K562 (cell line): ENCODE measurements at regions not wholly inside any gene's neighbourhood (a gene's known extent, or its start where the extent isn't known, plus 50 kb on each side); places are given as distances from the start of the nearest gene placed in this dataset.
"Not testable (repeated sequence)": the region's sequence is repeated elsewhere in the genome, so short reads cannot be mapped to it uniquely, and the experiment has no call there.

Source experiments
- ATAC-seq: fragments of 200-7000 bp; cut with Tn5 transposase; 3 replicates; pipeline ENCODE4 v1.9.1; 2020; ENCODE audit warnings: moderate library complexity
- BruUV-seq: library from RNA; stranded (reverse); fragments of 400-500 nt; replicated peaks from 2 replicates; lab custom pipeline; 2021; lab: Mats Ljungman, UMichigan
- CTCF ChIA-PET: fragments of 300-600 bp; formaldehyde crosslinking; extraction: SDS; loops from one replicate; lab custom pipeline; 2021; ENCODE audit warnings: low intra/inter-chr PET ratio; lab: Yijun Ruan, JAX
- POLR2A ChIA-PET: fragments of 300-600, 350-650 bp; sonication (Branson Sonifier 250); formaldehyde crosslinking; extraction: SDS; loops from one replicate; lab custom pipeline; 2021; ENCODE audit warnings: antibody characterized with exemption, inconsistent platforms; lab: Yijun Ruan, JAX
- DNase-seq, 4 experiments: peaks; one replicate each; pipeline versions ENCODE4 v3.0.0 to v3.0.0-alpha.2; 2011 to 2018; ENCODE audit warnings: low spot score in 3 of 4, mixed read lengths in 3 of 4; ENCODE audit errors: extremely low read depth in 1 of 4
- FAIRE-seq: peaks from 2 replicates; lab custom pipeline; 2011; peaks lifted over from hg19 to GRCh38; lab: Jason Lieb, UNC
- H2AFZ ChIP-seq: 2 replicates; pipeline ENCODE4 v1.6.0; 2011; ENCODE audit warnings: low read depth, low read length, control low read depth, inconsistent platforms
- H3K27ac ChIP-seq: fragments of 200-600 bp; 3 replicates; pipeline ENCODE4 v1.8.0; 2011; ENCODE audit warnings: low read depth, mild to moderate bottlenecking, control low read depth, inconsistent platforms, low read length, moderate library complexity, mixed read lengths; ENCODE audit errors: extremely low read depth
- H3K27me3 ChIP-seq, 2 experiments: fragments of 300-600 bp in 1 of 2; 2 replicates in 1 of 2; 3 replicates in 1 of 2; pipeline versions ENCODE4 v1.6.0 to v1.8.0; 2011; ENCODE audit warnings: inconsistent platforms in 2 of 2, low read length in 2 of 2, mild to moderate bottlenecking in 1 of 2, mixed read lengths in 1 of 2, moderate library complexity in 1 of 2; ENCODE audit not compliant: control insufficient read depth in 2 of 2, insufficient read depth in 2 of 2
- H3K36me3 ChIP-seq: fragments of 300-600 bp; 3 replicates; pipeline ENCODE4 v1.8.0; 2011; ENCODE audit warnings: mild to moderate bottlenecking, low read length, inconsistent platforms; ENCODE audit not compliant: control insufficient read depth, insufficient read depth
- H3K4me1 ChIP-seq, 2 experiments: fragments of 200-600 bp in 1 of 2; replicated peaks in 1 of 2; 2 replicates in 1 of 2; 3 replicates in 1 of 2; pipeline versions ENCODE4 v1.5.1 to v1.8.0; 2011; ENCODE audit warnings: inconsistent platforms in 2 of 2, low read length in 2 of 2, mild to moderate bottlenecking in 1 of 2, mixed read lengths in 1 of 2, moderate library complexity in 1 of 2; ENCODE audit not compliant: control insufficient read depth in 2 of 2, insufficient read depth in 2 of 2
- H3K4me2 ChIP-seq: 2 replicates; pipeline ENCODE4 v1.6.1; 2011; ENCODE audit warnings: low read length, control low read depth, inconsistent platforms, mixed read lengths; ENCODE audit not compliant: insufficient read depth
- H3K4me3 ChIP-seq: fragments of 200-600 bp; sonication (generic), shearing (Covaris generic); 2 replicates; pipeline ENCODE4 v1.5.1; 2016; ENCODE audit warnings: control low read depth, inconsistent platforms
- H3K79me2 ChIP-seq: fragments of 200-600 bp; 3 replicates; pipeline ENCODE4 v1.8.0; 2011; ENCODE audit warnings: low read length, inconsistent platforms; ENCODE audit not compliant: control insufficient read depth, insufficient read depth
- H3K9ac ChIP-seq, 2 experiments: 2 replicates each; pipeline versions ENCODE4 v1.6.0 to v1.6.1; 2011; ENCODE audit warnings: low read depth in 2 of 2, low read length in 2 of 2, control low read depth in 1 of 2, inconsistent platforms in 1 of 2, mild to moderate bottlenecking in 1 of 2, mixed read lengths in 1 of 2; ENCODE audit not compliant: insufficient read depth in 1 of 2
- H3K9me1 ChIP-seq: one replicate; pipeline ENCODE4 v1.6.0; 2011; ENCODE audit warnings: inconsistent platforms, mild to moderate bottlenecking, low read length, moderate library complexity; ENCODE audit not compliant: control insufficient read depth, insufficient read depth
- H3K9me3 ChIP-seq: replicated peaks from 2 replicates; pipeline ENCODE4 v1.5.1; 2011; ENCODE audit warnings: low read depth, low read length, inconsistent platforms; ENCODE audit not compliant: control insufficient read depth, insufficient read depth
- H4K20me1 ChIP-seq: replicated peaks from 2 replicates; pipeline ENCODE4 v1.6.1; 2011; ENCODE audit warnings: low read length, inconsistent platforms, mixed read lengths; ENCODE audit not compliant: control insufficient read depth, insufficient read depth
- ATF6 ChIP-seq: sonication (generic); formaldehyde crosslinking; IDR thresholded peaks from 2 replicates; pipeline ENCODE4 v1.4.0; 2020; ENCODE audit warnings: mild to moderate bottlenecking, missing genetic modification reagents
- EP300 ChIP-seq: IDR thresholded peaks from 2 replicates; pipeline ENCODE4 v1.6.1; 2012; ENCODE audit warnings: low read length, improper control_type of control experiment
- HNRNPLL ChIP-seq: fragments of 200-400 bp; formaldehyde crosslinking; IDR thresholded peaks from 2 replicates; pipeline ENCODE4 v1.6.1; 2017; ENCODE audit warnings: low read length, low read depth, mild to moderate bottlenecking; ENCODE audit not compliant: poor library complexity, severe bottlenecking
- MAFG ChIP-seq: fragments of 450-650 bp; conservative IDR thresholded peaks from 2 replicates; pipeline ENCODE4 v1.6.1; 2016; ENCODE audit warnings: missing genetic modification characterization, missing compliant biosample characterization
- MBD2 ChIP-seq: sonication (generic); IDR thresholded peaks from 2 replicates; pipeline ENCODE4 v1.6.1; 2016; ENCODE audit warnings: low read depth, borderline replicate concordance
- MIER1 ChIP-seq: fragments of 450-650 bp; IDR thresholded peaks from 2 replicates; pipeline ENCODE4 v1.6.1; 2016; ENCODE audit warnings: antibody characterized with exemption, mild to moderate bottlenecking, low read depth
- MITF ChIP-seq: IDR thresholded peaks from 2 replicates; pipeline ENCODE4 v1.6.1; 2014; ENCODE audit warnings: antibody characterized with exemption
- SAFB2 ChIP-seq: fragments of 200-400 bp; formaldehyde crosslinking; IDR thresholded peaks from 2 replicates; pipeline ENCODE4 v1.6.1; 2018; ENCODE audit warnings: borderline replicate concordance, low read length, low read depth, moderate library complexity; ENCODE audit not compliant: severe bottlenecking
- TAF15 ChIP-seq: fragments of 200-400 bp; formaldehyde crosslinking; IDR thresholded peaks from 2 replicates; pipeline ENCODE4 v1.6.1; 2017; ENCODE audit warnings: mild to moderate bottlenecking, low read depth, low read length, moderate library complexity
- TBP ChIP-seq: optimal IDR thresholded peaks from 2 replicates; pipeline ENCODE3; 2011; ENCODE audit warnings: low read depth, low read length, improper control_type of control experiment
- TCF15 ChIP-seq: fragments of 250-450 bp; sonication (Bioruptor Pico); IDR thresholded peaks from 2 replicates; pipeline ENCODE4 v1.8.0; 2022; ENCODE audit warnings: moderate library complexity, mild to moderate bottlenecking, inconsistent platforms
- WGBS: fragments of 100-300 bp; shearing (Covaris generic); methylation state at CpG from one replicate; pipeline ENCODE4 v1.1.6; 2016; ENCODE audit warnings: low coverage, mixed read lengths; ENCODE audit not compliant: insufficient coverage; ENCODE audit errors: missing lambda C conversion rate; 5-methylcytosine and 5-hydroxymethylcytosine counted together
- in situ Hi-C: fragments of 300-500 bp; cut with MboI; formaldehyde crosslinking; loops from 4 replicates; pipeline ENCODE4 v1.15.0; 2018; ENCODE audit warnings: inconsistent platforms, mixed read lengths
- intact Hi-C: fragments of 100-400 bp; cut with micrococcal nuclease; formaldehyde crosslinking; loops from 2 replicates; pipeline ENCODE4 v1.14.2; 2022

GRCh38 chrX:99988532-99988931 is 421.5 kb downstream of the PCDH19 start:
- FAIRE-seq, H3K9me1 ChIP-seq, H3K27me3 ChIP-seq, H3K27ac ChIP-seq, POLR2A ChIA-PET, DNase-seq, H3K4me1 ChIP-seq, ATAC-seq, H4K20me1 ChIP-seq, H3K79me2 ChIP-seq, BruUV-seq, H3K4me2 ChIP-seq, intact Hi-C loops, H3K9me3 ChIP-seq, in situ Hi-C loops, H3K4me3 ChIP-seq, H2AFZ ChIP-seq, CTCF ChIA-PET, H3K36me3 ChIP-seq, H3K9ac ChIP-seq: not testable (repeated sequence)
- WGBS, result 0% methylated on average over 1 of the region's 3 CpGs

GRCh38 chrX:99973572-99974226 is 436.4 kb downstream of the PCDH19 start:
- Histone ChIP-seq H4K20me1 (no peaks in the 10 kb centered on the region), H3K27ac (no peak overlapping the region), H3K4me2 (no peak overlapping the region), H3K79me2 (no peaks in the 10 kb centered on the region), H3K36me3 (no peaks in the 10 kb centered on the region), H3K27me3 (no peaks in the 10 kb centered on the region), H3K9me3 (no peaks in the 10 kb centered on the region), H3K4me1 (no peaks in the 10 kb centered on the region), H3K4me3 (no peak overlapping the region), H3K9me1 (no peaks in the 10 kb centered on the region), H3K9ac (no peak overlapping the region), H2AFZ (no peak overlapping the region)
- 0% methylated on average over 3 of the region's 3 CpGs for WGBS
- ATAC-seq, result no peak
- DNase-seq, result no peak
- ChIA-PET CTCF (no interaction called here), POLR2A (no interaction called here)
- FAIRE-seq, result no peak
- BruUV-seq, result no TSS peak
- in situ Hi-C loops (no loop called here), intact Hi-C loops (no loop called here)
- TF ChIP-seq TAF15 (no peak), TBP (no peak), TCF15 (no peak), HNRNPLL (no peak), EP300 (no peak), MITF (no peak), MBD2 (no peak), ATF6 (CRISPR knock-in tag) (no peak), SAFB2 (no peak), MAFG (no peak), MIER1 (no peak)
